PC-3 (cell line): ENCODE measurements at regions not wholly inside any gene's neighbourhood (a gene's known extent, or its start where the extent isn't known, plus 50 kb on each side); places are given as distances from the start of the nearest gene placed in this dataset.

Experiments used
- CTCF ChIP-seq: fragments of 300-600 bp; sonication (generic); conservative IDR thresholded peaks from 2 replicates; pipeline ENCODE4 v1.5.1; 2017; ENCODE audit warnings: antibody characterized with exemption, low read depth, mild to moderate bottlenecking, low read length
- EZH2 ChIP-seq: fragments of 300-600 bp; sonication (generic); IDR thresholded peaks from one replicate; pipeline ENCODE4 v1.6.1; 2017; ENCODE audit warnings: antibody characterized with exemption, mild to moderate bottlenecking, low read length; ENCODE audit not compliant: unreplicated experiment

GRCh38 chr11:130692220-130692619, 224.1 kb downstream of the SNX19 start:
- no peak for TF ChIP-seq CTCF
- no peak for TF ChIP-seq EZH2
